IMR-90 (cell line): ENCODE measurements at regions not wholly inside any gene's neighbourhood (a gene's known extent, or its start where the extent isn't known, plus 50 kb on each side); places are given as distances from the start of the nearest gene placed in this dataset.

Experiments
- ATAC-seq: fragments of 200-7000 bp; cut with Tn5 transposase; 2 replicates; pipeline ENCODE4 v1.9.1; 2020; ENCODE audit warnings: low read depth, mild to moderate bottlenecking, moderate library complexity
- BruUV-seq: library from RNA; stranded (reverse); fragments of 400-500 nt; replicated peaks from 2 replicates; lab custom pipeline; 2021; lab: Mats Ljungman, UMichigan
- CTCF ChIA-PET: fragments of 300-600 bp; formaldehyde crosslinking; extraction: SDS; loops from one replicate; lab custom pipeline; 2021; ENCODE audit warnings: antibody characterized with exemption; lab: Yijun Ruan, JAX
- POLR2A ChIA-PET: fragments of 300-600 bp; sonication (Branson Sonifier 250); formaldehyde crosslinking; loops from one replicate; lab custom pipeline; 2022; ENCODE audit warnings: antibody characterized with exemption; ENCODE audit not compliant: unreplicated experiment; lab: Charles Lee
- DNase-seq: peaks from one replicate; pipeline ENCODE4 v3.0.0; 2013
- H2AFZ ChIP-seq: replicated peaks from 2 replicates; pipeline ENCODE3; 2013; ENCODE audit warnings: low read length, mild to moderate bottlenecking; ENCODE audit not compliant: poor library complexity
- H2AK5ac ChIP-seq: 2 replicates; pipeline ENCODE4 v1.6.1; 2013; ENCODE audit warnings: low read depth, low read length, inconsistent platforms
- H2AK9ac ChIP-seq: replicated peaks from 2 replicates; pipeline ENCODE3; 2013; ENCODE audit warnings: mild to moderate bottlenecking, low read depth, low read length, moderate library complexity; ENCODE audit not compliant: poor library complexity
- H2BK120ac ChIP-seq: 2 replicates; pipeline ENCODE4 v1.6.1; 2013; ENCODE audit warnings: low read depth, low read length, inconsistent platforms
- H2BK15ac ChIP-seq: 3 replicates; pipeline ENCODE4 v1.6.1; 2013; ENCODE audit warnings: low read depth, low read length, inconsistent platforms
- H2BK20ac ChIP-seq: 2 replicates; pipeline ENCODE4 v1.6.1; 2013; ENCODE audit warnings: low read depth, mild to moderate bottlenecking, inconsistent platforms, low read length, moderate library complexity
- H2BK5ac ChIP-seq: 2 replicates; pipeline ENCODE4 v1.6.1; 2013; ENCODE audit warnings: mild to moderate bottlenecking, low read depth, low read length, inconsistent platforms; ENCODE audit not compliant: poor library complexity, severe bottlenecking
- H3K14ac ChIP-seq: replicated peaks from 2 replicates; pipeline ENCODE4 v1.6.1; 2013; ENCODE audit warnings: low read depth, low read length, inconsistent platforms
- H3K18ac ChIP-seq: 2 replicates; pipeline ENCODE4 v1.6.1; 2013; ENCODE audit warnings: low read depth, low read length, control low read depth
- H3K23ac ChIP-seq: 2 replicates; pipeline ENCODE4 v1.6.1; 2013; ENCODE audit warnings: low read depth, low read length, inconsistent platforms
- H3K27ac ChIP-seq: 2 replicates; pipeline ENCODE4 v1.5.1; 2013; ENCODE audit warnings: mild to moderate bottlenecking, control low read depth, low read length; ENCODE audit not compliant: insufficient read depth
- H3K27me3 ChIP-seq: 2 replicates; pipeline ENCODE4 v1.6.1; 2013; ENCODE audit warnings: low read length; ENCODE audit not compliant: control insufficient read depth, insufficient read depth
- H3K36me3 ChIP-seq: 2 replicates; pipeline ENCODE4 v1.6.1; 2013; ENCODE audit warnings: low read length, mixed read lengths; ENCODE audit not compliant: control insufficient read depth, insufficient read depth
- H3K4ac ChIP-seq: 2 replicates; pipeline ENCODE4 v1.6.1; 2013; ENCODE audit warnings: low read depth, low read length, inconsistent platforms
- H3K4me1 ChIP-seq: 2 replicates; pipeline ENCODE4 v1.6.1; 2013; ENCODE audit warnings: low read length, mixed read lengths; ENCODE audit not compliant: control insufficient read depth, insufficient read depth
- H3K4me2 ChIP-seq: 2 replicates; pipeline ENCODE4 v1.6.1; 2013; ENCODE audit warnings: low read depth, mild to moderate bottlenecking, control low read depth, low read length, moderate library complexity
- H3K4me3 ChIP-seq: 2 replicates; pipeline ENCODE4 v1.5.1; 2013; ENCODE audit warnings: low read depth, mild to moderate bottlenecking, control low read depth, low read length, moderate library complexity; ENCODE audit not compliant: insufficient read depth
- H3K56ac ChIP-seq: 2 replicates; pipeline ENCODE4 v1.6.1; 2013; ENCODE audit warnings: low read length, inconsistent platforms; ENCODE audit not compliant: insufficient read depth; ENCODE audit errors: extremely low read depth
- H3K79me1 ChIP-seq, 2 experiments: 2 replicates each; pipeline ENCODE4 v1.6.1; 2013; ENCODE audit warnings: low read length in 2 of 2, inconsistent platforms in 1 of 2, low read depth in 1 of 2
- H3K9ac ChIP-seq: 2 replicates; pipeline ENCODE4 v1.6.1; 2013; ENCODE audit warnings: low read depth, low read length, control low read depth
- H3K9me1 ChIP-seq: 2 replicates; pipeline ENCODE4 v1.6.1; 2013; ENCODE audit warnings: low read length, inconsistent platforms; ENCODE audit not compliant: insufficient read depth
- H3K9me3 ChIP-seq: 2 replicates; pipeline ENCODE4 v1.6.1; 2013; ENCODE audit warnings: low read length; ENCODE audit not compliant: control insufficient read depth, insufficient read depth
- H4K20me1 ChIP-seq: 2 replicates; pipeline ENCODE4 v1.6.1; 2013; ENCODE audit warnings: low read length, inconsistent platforms; ENCODE audit not compliant: insufficient read depth
- H4K5ac ChIP-seq: 2 replicates; pipeline ENCODE4 v1.6.1; 2013; ENCODE audit warnings: mild to moderate bottlenecking, low read depth, low read length, control low read depth
- H4K8ac ChIP-seq, 2 experiments: 2 replicates each; pipeline ENCODE4 v1.6.1; 2013; ENCODE audit warnings: low read depth in 2 of 2, low read length in 2 of 2, control low read depth in 1 of 2, inconsistent platforms in 1 of 2
- H4K91ac ChIP-seq: 2 replicates; pipeline ENCODE4 v1.6.1; 2013; ENCODE audit warnings: low read depth, low read length, inconsistent platforms; ENCODE audit not compliant: insufficient read depth
- CEBPB ChIP-seq: IDR thresholded peaks from 2 replicates; pipeline ENCODE4 v1.6.1; 2012; ENCODE audit warnings: low read depth, low read length, improper control_type of control experiment
- CTCF ChIP-seq: conservative IDR thresholded peaks from 2 replicates; pipeline ENCODE4 v1.5.1; 2012; ENCODE audit warnings: mild to moderate bottlenecking, low read depth, low read length, improper control_type of control experiment
- FOS ChIP-seq: fragments of 150-350 bp; IDR thresholded peaks from 2 replicates; pipeline ENCODE4 v1.6.1; 2016; ENCODE audit warnings: low read depth, low read length
- MAZ ChIP-seq: IDR thresholded peaks from 2 replicates; pipeline ENCODE4 v1.6.1; 2012; ENCODE audit warnings: low read depth, mild to moderate bottlenecking, low read length, improper control_type of control experiment, moderate library complexity, borderline replicate concordance
- NFE2L2 ChIP-seq: fragments of 150-350 bp; IDR thresholded peaks from 2 replicates; pipeline ENCODE4 v1.6.1; 2016; ENCODE audit warnings: low read depth, mild to moderate bottlenecking, low read length
- RCOR1 ChIP-seq: IDR thresholded peaks from 2 replicates; pipeline ENCODE4 v1.6.1; 2012; ENCODE audit warnings: mild to moderate bottlenecking, low read length, improper control_type of control experiment; ENCODE audit not compliant: insufficient replicate concordance
- RFX5 ChIP-seq: IDR thresholded peaks from 2 replicates; pipeline ENCODE4 v1.8.0; 2012; ENCODE audit warnings: low read depth, mild to moderate bottlenecking, low read length, moderate library complexity
- SMC3 ChIP-seq: fragments of 150-350 bp; IDR thresholded peaks from 2 replicates; pipeline ENCODE4 v1.6.1; 2016; ENCODE audit warnings: low read depth, mild to moderate bottlenecking, antibody characterized with exemption, low read length, moderate library complexity
- WGBS, 2 experiments: methylation state at CpG; one replicate each; pipeline versions ENCODE4 v1.1.5 to v1.1.7; 2013; ENCODE audit warnings: missing lambda C conversion rate in 2 of 2; ENCODE audit not compliant: insufficient read length in 1 of 2; ENCODE audit errors: extremely low coverage in 2 of 2; 5-methylcytosine and 5-hydroxymethylcytosine counted together
- dilution Hi-C: fragments of 300-500 bp; cut with HindIII; formaldehyde crosslinking; loops from one replicate; pipeline ENCODE4 v1.14.3; 2018; ENCODE audit warnings: low sequenced_read_pairs; ENCODE audit not compliant: unreplicated experiment
- in situ Hi-C: fragments of 300-500 bp; cut with MboI; formaldehyde crosslinking; loops from 3 replicates; pipeline ENCODE4 v1.14.3; 2019; ENCODE audit warnings: low sequenced_read_pairs, inconsistent platforms, mixed read lengths
- intact Hi-C: fragments of 100-400 bp; cut with micrococcal nuclease; formaldehyde crosslinking; loops from 2 replicates; pipeline ENCODE4 v1.10.0; 2022

- in situ Hi-C loops (no loop called here), intact Hi-C loops (no loop called here), dilution Hi-C loops (no loop called here)
- Histone ChIP-seq H4K8ac (no peak overlapping the region), H3K27ac (no peak overlapping the region), H2BK5ac (no peak overlapping the region), H2BK15ac (no peak overlapping the region), H3K14ac (no peak overlapping the region), H3K9me1 (no peaks in the 10 kb centered on the region), H3K36me3 (no peaks in the 10 kb centered on the region), H2BK20ac (no peak overlapping the region), H4K91ac (no peak overlapping the region), H4K5ac (no peak overlapping the region), H3K23ac (no peak overlapping the region), H2AFZ (no peak overlapping the region), H3K18ac (no peak overlapping the region), H3K9me3 (no peaks in the 10 kb centered on the region), H3K4ac (no peak overlapping the region), H2AK5ac (no peak overlapping the region), H3K27me3 (no peaks in the 10 kb centered on the region), H2BK120ac (no peak overlapping the region), H3K4me1 (0 out of 2 replicates have a peak, but pooled peaks cover 1% of the 10 kb centered on the region), H3K56ac (no peak overlapping the region), H2AK9ac (no peak overlapping the region), H3K4me3 (no peak overlapping the region), H4K20me1 (no peaks in the 10 kb centered on the region), H3K79me1 (no peaks in the 10 kb centered on the region), H3K4me2 (no peak overlapping the region), H3K9ac (no peak overlapping the region)
- no peak for DNase-seq
- POLR2A ChIA-PET = no interaction called here
- no TSS peak for BruUV-seq
- TF ChIP-seq NFE2L2 = no peak
- no peak for TF ChIP-seq MAZ
- no peak for TF ChIP-seq RCOR1
- TF ChIP-seq CTCF = no peak
- TF ChIP-seq FOS = no peak
- no peak for TF ChIP-seq RFX5
- TF ChIP-seq SMC3 = no peak
- TF ChIP-seq CEBPB = no peak
- ATAC-seq = no peak
- no CpG with 5 or more reads among the region's 6 CpGs for WGBS, 2 experiments
- CTCF ChIA-PET = no interaction called here
These were observed 254.6 kb upstream of the LDB2 start for GRCh38 chr4:17152941-17153540.
